Breast epithelium (tissue), 3 donors: ENCODE measurements at regions not wholly inside any gene's neighbourhood (a gene's known extent, or its start where the extent isn't known, plus 50 kb on each side); places are given as distances from the start of the nearest gene placed in this dataset.

Experiments used
- CTCF ChIP-seq, 3 donors: fragments of 450-650 bp; IDR thresholded peaks; one replicate each; pipeline ENCODE4 v1.5.1; 2016 to 2017; ENCODE audit warnings: antibody characterized with exemption in 3 of 3, mild to moderate bottlenecking in 3 of 3, moderate library complexity in 3 of 3
- POLR2AphosphoS5 ChIP-seq, 3 donors: sonication (generic); formaldehyde crosslinking; IDR thresholded peaks; one replicate each; pipeline ENCODE4 v1.6.1; 2017; ENCODE audit warnings: antibody characterized with exemption in 3 of 3

GRCh38 chr11:122346006-122346405 lies 230.0 kb upstream of the BLID start:
- TF ChIP-seq CTCF (IDR thresholded peaks at IDR 0.05) (no peak), POLR2AphosphoS5 (IDR thresholded peaks at IDR 0.05) (no peak)
